Fibroblast of the aortic adventitia (primary cell): ENCODE measurements at regions not wholly inside any gene's neighbourhood (a gene's known extent, or its start where the extent isn't known, plus 50 kb on each side); places are given as distances from the start of the nearest gene placed in this dataset.

Source experiments
- DNase-seq: peaks from one replicate; pipeline ENCODE4 v3.0.0-alpha.2; 2010; ENCODE audit warnings: low read depth
- H3K4me3 ChIP-seq: 2 replicates; pipeline ENCODE4 v1.5.1; 2011; ENCODE audit warnings: low read depth, mild to moderate bottlenecking, control low read depth, low read length, moderate library complexity
- CTCF ChIP-seq: IDR thresholded peaks from 2 replicates; pipeline ENCODE4 v1.5.1; 2011; ENCODE audit warnings: mild to moderate bottlenecking, low read length, control low read depth, inconsistent platforms; ENCODE audit not compliant: insufficient read depth

DNA sequence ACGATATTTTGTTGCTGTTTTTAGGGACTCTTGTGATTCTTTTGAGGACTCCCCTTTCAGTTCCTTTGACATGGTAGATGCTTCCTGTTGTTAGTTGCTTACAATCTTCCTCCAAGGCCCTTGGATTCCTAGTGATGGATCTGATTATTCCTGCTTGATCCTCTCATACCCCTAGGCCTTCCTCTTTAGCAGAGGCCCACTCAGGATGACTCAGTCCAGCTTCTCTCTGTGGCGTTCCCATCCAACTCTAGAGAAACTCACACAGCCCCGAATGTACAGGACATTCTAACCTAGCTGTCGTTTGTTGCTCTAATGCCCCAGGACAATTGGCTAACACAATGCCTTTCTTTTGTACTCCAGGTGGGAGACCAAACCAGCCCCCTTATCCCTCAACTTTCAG lies 191.4 kb downstream of the POSTN start:
- DNase-seq, result no peak
- no peak for TF ChIP-seq CTCF
- H3K4me3 ChIP-seq, result no peak overlapping the region

DNA sequence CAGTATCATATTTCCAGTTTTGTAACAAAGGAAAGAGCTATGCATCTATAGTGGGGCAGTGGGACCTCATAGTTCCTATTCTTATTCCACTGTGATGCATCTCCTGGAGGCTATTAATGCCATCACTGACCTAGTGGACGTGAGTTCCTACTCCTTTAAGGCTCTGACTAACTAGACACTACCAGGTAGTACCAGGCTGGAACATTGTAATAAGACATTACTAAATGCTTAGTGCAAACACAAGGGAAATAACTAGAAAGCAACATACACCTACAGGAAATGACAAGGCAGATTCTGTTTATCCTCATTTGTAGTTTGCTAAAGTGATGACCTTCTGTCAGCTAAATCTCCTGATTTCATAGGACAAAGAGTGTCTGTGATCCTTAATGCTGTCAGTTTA lies 192.5 kb downstream of the POSTN start:
- no peak for DNase-seq
- no peak overlapping the region for H3K4me3 ChIP-seq
- no peak for TF ChIP-seq CTCF

- H3K4me3 ChIP-seq, result no peak overlapping the region
- peak; percentile 98 for DNase-seq
- no peak for TF ChIP-seq CTCF
These were observed 194.6 kb downstream of the POSTN start for GRCh38 chr13:37403776-37404527.

GRCh38 chr13:37401721-37402120 lies 196.8 kb downstream of the POSTN start:
- no peak for TF ChIP-seq CTCF
- peak; percentile 51 for DNase-seq
- H3K4me3 ChIP-seq, result no peak overlapping the region

DNA sequence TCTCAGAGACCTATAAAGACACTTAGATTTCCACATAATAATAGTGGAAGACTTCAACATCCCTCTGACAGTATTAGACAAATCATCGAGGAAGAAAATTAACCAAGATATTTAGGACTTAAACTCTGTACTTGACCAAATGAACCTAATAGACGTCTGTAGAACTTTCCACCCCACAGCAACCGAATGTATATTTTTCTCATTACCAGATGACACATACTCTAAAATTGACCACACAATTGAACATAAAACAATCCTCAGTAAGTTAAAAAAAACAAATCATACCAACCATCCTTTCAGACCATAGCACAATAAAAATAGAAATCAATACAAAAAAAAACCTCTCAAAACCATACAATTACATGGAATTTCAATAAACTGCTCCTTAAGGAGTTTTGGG lies 201.0 kb downstream of the POSTN start:
- DNase-seq, result no peak
- TF ChIP-seq CTCF, result no peak
- H3K4me3 ChIP-seq, result no peak overlapping the region

DNA sequence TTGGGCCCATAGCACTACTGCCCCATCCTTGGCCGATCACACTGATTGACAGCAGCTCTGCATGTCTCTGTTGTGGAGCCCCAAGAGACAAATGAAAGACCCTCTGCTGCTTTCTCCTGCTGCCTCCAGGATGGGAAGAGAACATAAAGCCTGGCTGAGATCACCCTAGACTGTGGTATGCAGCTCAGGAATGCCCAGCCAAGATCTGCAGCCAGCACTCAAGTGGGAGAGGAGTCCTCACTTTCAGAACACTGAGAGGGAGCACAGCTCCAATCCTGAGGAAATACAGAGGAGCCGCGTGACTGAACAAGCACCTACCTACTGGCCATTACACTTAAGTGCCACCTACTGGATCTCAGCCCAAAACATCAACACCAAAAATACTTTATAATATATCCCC lies 203.0 kb downstream of the POSTN start:
- DNase-seq, result no peak
- TF ChIP-seq CTCF, result no peak
- no peak overlapping the region for H3K4me3 ChIP-seq

GRCh38 chr13:37392389-37392788 lies 206.2 kb downstream of the POSTN start:
- H3K4me3 ChIP-seq, result no peak overlapping the region
- no peak for DNase-seq
- no peak for TF ChIP-seq CTCF
